ENCODE measurements at regions not wholly inside any gene's neighbourhood (a gene's known extent, or its start where the extent isn't known, plus 50 kb on each side); places are given as distances from the start of the nearest gene placed in this dataset.

DNA sequence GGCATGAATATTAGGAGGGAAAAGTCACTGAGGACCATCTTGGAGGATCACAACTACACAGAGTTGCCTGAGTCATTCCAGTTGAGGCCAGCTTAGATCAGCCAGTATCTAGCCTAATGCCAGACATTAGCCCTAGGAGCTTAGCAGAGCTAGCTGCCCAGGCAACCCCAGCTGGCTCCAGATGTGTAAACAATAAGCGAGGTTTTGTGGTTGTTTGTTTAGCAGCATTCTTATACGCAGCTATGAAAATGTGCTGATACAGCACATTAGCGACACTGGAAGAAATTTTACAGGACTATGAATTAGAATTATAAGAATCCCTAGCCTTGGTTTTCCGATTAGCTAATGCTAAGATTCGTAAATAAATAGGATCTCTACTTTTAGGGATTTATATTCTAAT, 59.3 kb downstream of the BTBD3 start:
- H3K4me3 ChIP-seq (replicated peaks; ENCODE audit: low read depth, low read length), result no peak overlapping the region
- TF ChIP-seq, protein P1, sequence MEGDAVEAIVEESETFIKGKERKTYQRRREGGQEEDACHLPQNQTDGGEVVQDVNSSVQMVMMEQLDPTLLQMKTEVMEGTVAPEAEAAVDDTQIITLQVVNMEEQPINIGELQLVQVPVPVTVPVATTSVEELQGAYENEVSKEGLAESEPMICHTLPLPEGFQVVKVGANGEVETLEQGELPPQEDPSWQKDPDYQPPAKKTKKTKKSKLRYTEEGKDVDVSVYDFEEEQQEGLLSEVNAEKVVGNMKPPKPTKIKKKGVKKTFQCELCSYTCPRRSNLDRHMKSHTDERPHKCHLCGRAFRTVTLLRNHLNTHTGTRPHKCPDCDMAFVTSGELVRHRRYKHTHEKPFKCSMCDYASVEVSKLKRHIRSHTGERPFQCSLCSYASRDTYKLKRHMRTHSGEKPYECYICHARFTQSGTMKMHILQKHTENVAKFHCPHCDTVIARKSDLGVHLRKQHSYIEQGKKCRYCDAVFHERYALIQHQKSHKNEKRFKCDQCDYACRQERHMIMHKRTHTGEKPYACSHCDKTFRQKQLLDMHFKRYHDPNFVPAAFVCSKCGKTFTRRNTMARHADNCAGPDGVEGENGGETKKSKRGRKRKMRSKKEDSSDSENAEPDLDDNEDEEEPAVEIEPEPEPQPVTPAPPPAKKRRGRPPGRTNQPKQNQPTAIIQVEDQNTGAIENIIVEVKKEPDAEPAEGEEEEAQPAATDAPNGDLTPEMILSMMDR (IDR thresholded peaks at IDR 0.05; ENCODE audit: low read length, missing control alignments), result no peak
- no peak for DNase-seq (ENCODE audit: low read depth)

DNA sequence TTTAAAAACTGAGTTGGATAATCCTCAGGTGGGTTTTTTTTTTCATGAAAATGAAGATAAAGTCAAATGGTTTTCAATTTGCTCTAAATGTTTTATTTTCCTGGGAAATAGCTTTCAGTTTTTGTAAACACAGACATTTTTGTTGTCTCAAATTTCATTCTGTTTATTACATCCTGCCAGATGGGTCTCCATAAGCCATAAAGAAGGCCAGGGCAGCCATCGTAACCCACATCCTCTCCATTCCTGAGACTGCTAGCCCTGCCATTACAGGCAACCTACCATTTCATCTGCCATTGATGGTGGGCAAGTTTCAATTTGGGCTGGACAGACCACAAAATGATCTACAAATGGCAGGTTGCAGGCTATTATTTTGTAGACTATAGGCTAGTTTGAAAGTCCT, 60.8 kb downstream of the BTBD3 start:
- DNase-seq (ENCODE audit: low read depth), result no peak
- H3K4me3 ChIP-seq (replicated peaks; ENCODE audit: low read depth, low read length), result no peak overlapping the region
- TF ChIP-seq, protein P1 (IDR thresholded peaks at IDR 0.05; ENCODE audit: low read length, missing control alignments), result no peak

DNA sequence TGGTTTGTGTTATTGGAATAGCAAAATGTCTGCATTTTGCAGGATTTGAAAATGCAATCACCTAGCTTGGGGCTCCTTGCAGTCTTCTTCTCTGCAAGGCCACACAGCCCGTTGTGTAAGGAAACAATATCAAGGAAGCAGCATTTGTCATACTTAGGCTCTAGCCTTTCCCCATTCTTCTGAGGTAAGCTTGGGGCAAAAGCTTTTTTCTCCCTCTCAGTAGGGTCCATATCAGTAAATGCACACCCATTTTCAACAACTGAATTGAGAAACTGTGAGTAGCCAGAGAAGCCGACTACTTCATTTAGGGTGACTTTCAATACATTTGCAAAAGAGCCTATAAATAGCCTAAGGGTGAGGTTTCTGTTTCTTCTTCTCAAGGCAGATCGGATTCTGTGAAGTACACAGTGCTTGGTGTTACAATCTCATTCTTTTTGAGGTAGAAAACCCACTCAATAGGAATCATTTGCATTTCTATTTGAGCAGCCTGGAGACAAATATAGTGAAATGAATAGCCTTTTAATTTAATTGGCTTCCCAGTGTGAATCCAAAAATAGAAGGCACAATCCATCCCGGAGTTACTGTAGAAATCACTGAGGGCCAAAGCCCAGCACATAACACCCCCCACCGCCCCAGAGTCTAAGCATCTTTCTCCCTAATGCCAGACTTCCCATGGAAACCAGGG, 61.8 kb downstream of the BTBD3 start:
- H3K4me3 ChIP-seq (replicated peaks; ENCODE audit: low read depth, low read length), result no peak overlapping the region
- TF ChIP-seq, protein P1 (IDR thresholded peaks at IDR 0.05; ENCODE audit: low read length, missing control alignments), result no peak
- DNase-seq (ENCODE audit: low read depth), result no peak

DNA sequence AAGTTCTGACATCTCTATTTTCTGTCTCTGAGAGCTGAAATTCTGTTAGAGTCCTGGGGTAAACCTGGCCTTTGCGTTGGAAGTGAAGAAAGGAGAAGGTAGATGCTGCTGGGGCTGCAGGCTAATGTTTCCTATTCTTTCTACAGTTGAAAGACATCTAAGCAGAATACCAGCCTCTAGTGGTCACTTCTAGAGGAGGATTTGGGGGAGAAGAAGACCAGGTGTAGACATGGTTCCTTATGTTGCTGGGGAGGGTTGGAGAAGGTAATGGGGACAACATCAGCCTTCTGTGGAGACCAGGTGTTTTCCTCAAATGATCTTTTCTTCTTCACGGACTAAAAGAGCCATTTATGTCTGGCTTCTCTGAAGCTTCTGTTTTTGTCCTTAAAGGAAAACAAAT, 62.6 kb downstream of the BTBD3 start:
- no peak overlapping the region for H3K4me3 ChIP-seq (replicated peaks; ENCODE audit: low read depth, low read length)
- no peak for DNase-seq (ENCODE audit: low read depth)
- TF ChIP-seq, protein P1 (IDR thresholded peaks at IDR 0.05; ENCODE audit: low read length, missing control alignments), result no peak

DNA sequence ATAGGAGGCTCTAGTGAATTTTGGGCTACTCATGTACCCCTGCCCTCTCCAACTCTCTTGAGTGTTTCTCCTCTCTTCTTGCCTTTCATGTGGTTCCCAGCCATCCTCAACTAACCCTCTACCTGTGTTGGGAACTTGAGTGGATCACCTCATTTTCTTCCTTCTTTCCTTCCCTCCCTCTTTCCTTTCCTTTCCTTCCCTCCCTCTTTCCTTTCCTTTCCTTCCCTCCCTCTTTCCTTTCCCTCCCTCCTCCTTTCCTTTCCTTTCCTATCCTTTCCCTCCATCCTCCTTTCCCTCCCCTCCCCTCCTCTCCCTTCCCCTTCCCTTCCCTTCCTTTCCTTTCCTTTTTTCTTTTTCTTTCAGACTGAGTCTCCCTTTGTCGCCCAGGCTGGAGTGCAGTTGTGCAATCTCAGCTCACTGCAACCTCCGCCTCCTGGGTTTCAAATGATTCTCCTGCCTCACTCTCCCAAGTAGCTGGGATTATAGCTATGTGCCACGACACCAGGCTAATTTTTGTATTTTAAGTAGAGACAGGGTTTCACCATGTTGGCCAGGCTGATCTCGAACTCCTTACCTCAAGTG, 63.8 kb downstream of the BTBD3 start:
- TF ChIP-seq, protein P1 (IDR thresholded peaks at IDR 0.05; ENCODE audit: low read length, missing control alignments), result no peak
- no peak for DNase-seq (ENCODE audit: low read depth)
- H3K4me3 ChIP-seq (replicated peaks; ENCODE audit: low read depth, low read length), result no peak overlapping the region

DNA sequence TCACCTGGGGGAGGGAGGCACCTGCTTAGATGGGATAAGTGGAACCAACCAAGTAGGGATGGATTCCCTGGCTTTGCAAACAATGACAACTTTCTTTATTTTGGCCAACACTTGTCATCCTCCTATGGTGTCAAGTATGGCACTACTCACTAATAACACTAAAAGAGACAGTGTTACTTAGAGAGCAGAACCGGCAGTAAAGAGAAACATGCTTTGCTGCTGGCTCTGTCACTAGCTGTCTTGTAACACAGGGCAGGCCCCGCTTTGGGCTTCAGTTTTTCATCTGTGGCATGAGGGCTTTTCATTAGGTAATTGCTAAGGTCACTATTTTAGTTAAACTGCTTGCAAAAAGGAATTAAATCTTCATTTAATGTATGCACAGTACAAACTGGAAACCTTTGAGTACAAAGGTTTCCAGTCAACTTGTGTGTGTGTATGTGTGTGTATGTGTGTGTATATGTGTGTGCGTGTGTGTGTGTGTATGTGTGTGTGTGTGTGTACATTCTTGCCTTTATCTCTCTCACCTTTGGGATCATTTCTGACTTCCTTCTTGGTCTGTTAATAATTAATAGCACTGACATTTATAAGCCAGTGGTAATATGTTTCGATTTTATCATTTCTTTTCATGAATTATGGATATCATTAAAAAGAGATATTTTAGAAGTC, 64.7 kb downstream of the BTBD3 start:
- TF ChIP-seq, protein P1 (IDR thresholded peaks at IDR 0.05; ENCODE audit: low read length, missing control alignments), result no peak
- no peak overlapping the region for H3K4me3 ChIP-seq (replicated peaks; ENCODE audit: low read depth, low read length)
- no peak for DNase-seq (ENCODE audit: low read depth)

All from fibroblast of pulmonary artery (primary cell).